ENCODE measurements at regions not wholly inside any gene's neighbourhood (a gene's known extent, or its start where the extent isn't known, plus 50 kb on each side); places are given as distances from the start of the nearest gene placed in this dataset.

DNA sequence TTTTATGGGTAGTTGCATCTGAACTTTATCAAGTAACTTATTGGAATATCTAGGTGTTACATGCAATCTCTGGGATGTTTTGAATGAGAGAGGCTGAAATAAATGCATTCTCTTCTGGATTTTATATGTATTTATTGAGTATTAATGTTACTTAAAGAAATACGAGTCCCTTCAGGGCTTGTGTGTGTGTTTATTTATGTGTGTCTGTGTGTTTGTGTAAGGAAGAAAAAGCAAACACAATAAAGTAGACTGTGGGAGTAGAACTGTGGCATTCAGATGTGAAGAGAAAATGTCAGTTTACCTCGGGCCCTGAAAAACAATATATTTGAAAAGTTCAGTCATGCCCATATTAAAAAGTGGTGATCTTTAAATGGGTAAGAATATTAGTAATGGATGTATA, 250.5 kb downstream of the RPL10L start:
- DNase-seq (ENCODE audit: low read depth, low spot score) (no peak), FAIRE-seq (no peak)
- no peaks in the 10 kb centered on the region for H4K20me1 ChIP-seq (replicated peaks; ENCODE audit: control insufficient read depth, extremely low read depth, insufficient read depth, low read length)
- H3K4me3 ChIP-seq (replicated peaks in 1 of 3; ENCODE audit: insufficient read depth in 1 of 3, low read depth in 1 of 3, low read length in 3 of 3): no peak overlapping the region
- dilution Hi-C loops (cut with MboI; ENCODE audit: extremely low pct_ligation_motif_present, low sequenced_read_pairs): no loop called here
- intact Hi-C loops (cut with micrococcal nuclease): no loop called here
- no peaks in the 10 kb centered on the region for H3K4me1 ChIP-seq (ENCODE audit: control insufficient read depth, extremely low read depth, insufficient read depth, low read length)
- no TSS peak for BruUV-seq (replicated peaks)
- no peaks in the 10 kb centered on the region for H3K9me3 ChIP-seq (replicated peaks; ENCODE audit: control insufficient read depth, insufficient read depth, low read length)
- CTCF ChIA-PET: no interaction called here
- no peaks in the 10 kb centered on the region for H3K27me3 ChIP-seq (ENCODE audit: control insufficient read depth in 2 of 2, insufficient read depth in 2 of 2, low read length in 2 of 2)
- H2AFZ ChIP-seq (ENCODE audit: low read depth, low read length): no peak overlapping the region
- no peaks in the 10 kb centered on the region for H3K9me1 ChIP-seq (replicated peaks; ENCODE audit: control insufficient read depth, extremely low read depth, insufficient read depth, low read length)
- POLR2A ChIA-PET: no interaction called here
- TF ChIP-seq FOS (IDR thresholded peaks at IDR 0.05; ENCODE audit: borderline replicate concordance, insufficient read depth, low read length) (no peak), POLR2A (IDR thresholded peaks at IDR 0.05; ENCODE audit: low read depth, low read length) (no peak), MYC (IDR thresholded peaks at IDR 0.05; ENCODE audit: low read depth, low read length) (no peak), POLR2AphosphoS5 (IDR thresholded peaks at IDR 0.05; ENCODE audit: insufficient read depth, low read depth, low read length) (no peak), JUN (IDR thresholded peaks at IDR 0.05; ENCODE audit: borderline replicate concordance, insufficient read depth, insufficient read length, low read depth) (no peak), GATA2 (IDR thresholded peaks at IDR 0.05; ENCODE audit: insufficient read depth, insufficient read length, low read depth, low read length) (no peak), EZH2 (IDR thresholded peaks at IDR 0.05; ENCODE audit: borderline replicate concordance, low read depth, low read length, severe bottlenecking) (no peak)
- TF ChIP-seq, protein P1, sequence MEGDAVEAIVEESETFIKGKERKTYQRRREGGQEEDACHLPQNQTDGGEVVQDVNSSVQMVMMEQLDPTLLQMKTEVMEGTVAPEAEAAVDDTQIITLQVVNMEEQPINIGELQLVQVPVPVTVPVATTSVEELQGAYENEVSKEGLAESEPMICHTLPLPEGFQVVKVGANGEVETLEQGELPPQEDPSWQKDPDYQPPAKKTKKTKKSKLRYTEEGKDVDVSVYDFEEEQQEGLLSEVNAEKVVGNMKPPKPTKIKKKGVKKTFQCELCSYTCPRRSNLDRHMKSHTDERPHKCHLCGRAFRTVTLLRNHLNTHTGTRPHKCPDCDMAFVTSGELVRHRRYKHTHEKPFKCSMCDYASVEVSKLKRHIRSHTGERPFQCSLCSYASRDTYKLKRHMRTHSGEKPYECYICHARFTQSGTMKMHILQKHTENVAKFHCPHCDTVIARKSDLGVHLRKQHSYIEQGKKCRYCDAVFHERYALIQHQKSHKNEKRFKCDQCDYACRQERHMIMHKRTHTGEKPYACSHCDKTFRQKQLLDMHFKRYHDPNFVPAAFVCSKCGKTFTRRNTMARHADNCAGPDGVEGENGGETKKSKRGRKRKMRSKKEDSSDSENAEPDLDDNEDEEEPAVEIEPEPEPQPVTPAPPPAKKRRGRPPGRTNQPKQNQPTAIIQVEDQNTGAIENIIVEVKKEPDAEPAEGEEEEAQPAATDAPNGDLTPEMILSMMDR (IDR thresholded peaks at IDR 0.05; ENCODE audit: extremely low read depth in 1 of 2, insufficient read depth in 1 of 2, low read depth in 1 of 2, low read length in 2 of 2): no peak
- TF ChIP-seq, protein P2, sequence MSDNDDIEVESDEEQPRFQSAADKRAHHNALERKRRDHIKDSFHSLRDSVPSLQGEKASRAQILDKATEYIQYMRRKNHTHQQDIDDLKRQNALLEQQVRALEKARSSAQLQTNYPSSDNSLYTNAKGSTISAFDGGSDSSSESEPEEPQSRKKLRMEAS (IDR thresholded peaks at IDR 0.05; ENCODE audit: insufficient read depth, insufficient read length): no peak
- no peaks in the 10 kb centered on the region for H3K79me2 ChIP-seq (ENCODE audit: control insufficient read depth, insufficient read depth, low read length)
- H3K27ac ChIP-seq (ENCODE audit: insufficient read depth, low read depth, low read length): no peak overlapping the region
- no peak overlapping the region for H3K9ac ChIP-seq (replicated peaks; ENCODE audit: extremely low read depth, insufficient read depth, low read length)
- no peaks in the 10 kb centered on the region for H3K36me3 ChIP-seq (ENCODE audit: control insufficient read depth in 2 of 2, extremely low read depth in 1 of 2, insufficient read depth in 2 of 2, low read length in 2 of 2)
- H3K4me2 ChIP-seq (ENCODE audit: insufficient read depth, low read length): no peak overlapping the region
